Retina (tissue), 1 donor: ENCODE measurements at regions not wholly inside any gene's neighbourhood (a gene's known extent, or its start where the extent isn't known, plus 50 kb on each side); places are given as distances from the start of the nearest gene placed in this dataset.
A peak's percentile ranks its signal among the peaks of the same experiment; 100 is the strongest.

Experiments
- DNase-seq: peaks from one replicate; pipeline ENCODE4 v3.0.0-alpha.2; 2016

DNA sequence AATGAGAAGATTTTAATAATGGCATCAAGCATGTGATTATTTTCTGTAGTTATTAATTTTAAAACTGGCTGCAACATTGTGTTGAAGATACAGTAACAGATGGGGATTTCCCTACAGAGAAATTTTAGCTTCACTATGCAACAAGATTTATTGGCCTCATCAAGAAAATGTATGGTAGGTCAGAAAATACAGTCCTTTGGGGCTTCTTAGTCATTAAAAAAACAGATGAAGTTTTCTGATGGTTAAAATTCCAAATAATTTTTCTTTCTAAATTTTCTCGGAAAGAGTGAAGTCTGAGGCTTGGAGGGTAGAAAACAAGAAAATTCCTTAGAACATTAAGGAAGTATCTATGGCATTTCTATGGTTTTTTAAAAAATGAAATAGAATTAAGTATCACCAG is 1790.8 kb upstream of the PCDH20 start:
- no peak for DNase-seq

DNA sequence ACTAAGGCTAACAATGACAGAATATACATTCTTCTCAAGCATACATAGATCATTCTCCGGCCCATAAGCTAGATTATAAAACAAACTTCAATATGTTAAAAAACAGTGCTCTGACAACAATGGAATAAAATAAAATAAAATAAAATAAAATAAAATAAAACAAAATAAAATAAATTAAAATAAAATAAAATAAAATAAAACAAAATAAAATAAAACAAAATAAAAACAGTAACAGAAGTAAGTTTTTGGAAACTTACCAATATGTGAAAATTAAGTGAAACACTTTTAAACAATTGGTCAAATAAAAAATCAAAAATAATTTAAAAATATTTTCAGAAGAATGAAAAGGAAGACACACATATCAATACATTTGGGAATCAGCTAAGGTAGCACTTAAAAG is 1785.8 kb upstream of the PCDH20 start:
- DNase-seq, result no peak

DNA sequence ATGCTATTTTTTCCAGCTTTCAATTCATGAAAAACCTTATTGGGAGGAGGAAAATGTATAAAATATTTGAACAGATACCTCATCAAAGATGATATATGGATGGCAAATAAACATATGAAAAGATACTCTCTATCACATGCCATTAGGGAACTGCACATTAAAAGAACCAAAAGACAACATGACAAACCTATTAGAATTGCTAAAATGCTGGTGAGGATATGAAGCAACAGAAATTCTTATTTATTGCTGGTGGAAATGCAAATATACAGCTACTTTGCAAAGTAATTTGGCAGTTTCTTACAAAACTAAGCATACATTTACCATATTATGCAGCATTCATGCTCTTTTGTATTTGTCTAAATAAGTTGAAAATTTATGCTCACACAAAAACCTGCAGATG is 1783.9 kb upstream of the PCDH20 start:
- DNase-seq, result no peak

DNA sequence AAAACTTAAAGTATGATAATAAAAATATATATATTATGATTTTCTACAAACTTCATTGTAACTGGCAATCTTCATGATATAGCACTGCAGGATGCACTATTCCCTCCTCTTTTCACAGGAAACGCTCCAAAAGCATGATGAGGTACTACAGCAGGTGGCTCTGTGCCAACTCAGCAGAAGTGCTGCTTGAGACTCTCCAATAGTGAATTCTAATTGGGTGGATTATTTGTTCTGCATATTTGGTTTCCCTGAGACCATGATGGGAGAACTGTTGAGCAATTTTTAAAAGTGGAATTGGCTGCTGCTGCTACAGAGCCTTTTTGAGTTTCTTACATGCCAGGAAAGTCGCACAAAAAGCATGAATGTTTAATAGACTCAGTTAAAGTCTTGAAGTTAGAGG is 1782.4 kb upstream of the PCDH20 start:
- no peak for DNase-seq

DNA sequence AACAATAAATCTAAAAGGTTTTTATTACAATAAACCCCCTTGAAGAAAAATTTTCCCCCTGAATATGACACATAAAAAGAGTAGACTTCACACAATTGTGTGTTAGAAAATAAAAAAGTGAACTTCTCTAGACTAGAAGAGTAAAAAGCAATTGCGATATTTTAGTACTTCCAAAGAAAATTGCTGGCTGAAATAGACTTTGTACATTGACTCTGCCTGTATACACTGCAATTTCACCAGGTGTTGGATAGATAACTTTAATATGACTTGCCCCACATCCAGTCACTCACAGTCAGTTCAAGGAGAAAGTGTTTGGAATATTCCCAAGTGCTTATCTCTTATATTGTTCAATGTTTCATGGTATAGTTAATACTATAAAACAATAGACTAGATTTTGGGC is 1780.1 kb upstream of the PCDH20 start:
- DNase-seq, result no peak

- no peak for DNase-seq
Observed at GRCh38 chr13:63190742-63191141, 1775.1 kb upstream of the PCDH20 start.

GRCh38 chr13:63190219-63190618 is 1774.6 kb upstream of the PCDH20 start:
- DNase-seq, result no peak

- no peak for DNase-seq
Observed at GRCh38 chr13:63189712-63190111, 1774.1 kb upstream of the PCDH20 start.

GRCh38 chr13:63184693-63185092 is 1769.0 kb upstream of the PCDH20 start:
- DNase-seq, result no peak

DNA sequence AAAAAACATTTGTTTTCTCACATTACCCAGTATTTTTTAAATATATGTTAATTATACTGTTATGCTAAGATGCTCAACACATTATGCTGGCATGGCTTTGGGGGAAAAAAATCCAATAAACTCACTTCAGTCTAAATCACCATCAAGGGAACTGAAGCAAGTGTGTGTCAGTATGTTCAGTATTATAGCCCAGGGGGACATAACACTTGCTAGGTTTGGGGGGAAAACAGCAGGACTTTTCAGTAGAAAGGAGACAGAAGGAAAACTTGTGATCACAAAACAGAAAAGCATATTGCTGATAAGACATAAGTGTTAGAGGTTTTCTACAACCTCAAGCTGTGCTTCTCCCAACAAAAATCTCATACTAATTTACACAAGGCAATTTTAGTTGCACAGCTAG is 1759.9 kb upstream of the PCDH20 start:
- DNase-seq, result peak; percentile 25

DNA sequence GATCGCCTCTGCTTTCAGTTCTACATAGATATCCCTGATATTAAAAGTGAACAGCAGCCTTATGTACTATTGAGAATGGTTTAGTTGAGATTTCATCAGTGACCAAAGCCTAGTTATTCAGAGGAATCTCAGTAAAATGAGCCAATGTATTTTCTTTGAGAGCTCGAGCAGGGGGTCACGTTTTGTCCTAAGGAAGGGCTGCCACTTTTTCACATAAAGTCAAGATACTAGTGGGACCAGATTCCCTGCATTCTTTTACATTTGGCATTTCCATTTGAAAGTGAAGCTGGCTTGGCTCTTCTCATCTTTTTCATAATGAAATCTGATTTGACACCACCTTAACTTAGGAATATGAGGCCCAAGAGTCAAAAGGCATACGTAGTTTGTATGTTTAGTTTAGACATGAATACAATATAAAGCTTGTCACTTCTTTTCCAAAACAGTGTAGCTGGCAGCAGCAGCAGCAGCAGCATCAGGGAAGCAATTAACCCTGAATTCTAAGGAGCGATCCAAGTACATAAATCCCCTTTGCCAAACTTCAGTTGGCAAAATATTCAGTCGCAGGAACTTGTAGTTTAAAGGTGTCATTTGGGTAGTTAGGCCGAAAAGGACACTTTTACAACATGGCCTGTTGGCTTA is 1752.2 kb upstream of the PCDH20 start:
- no peak for DNase-seq

DNA sequence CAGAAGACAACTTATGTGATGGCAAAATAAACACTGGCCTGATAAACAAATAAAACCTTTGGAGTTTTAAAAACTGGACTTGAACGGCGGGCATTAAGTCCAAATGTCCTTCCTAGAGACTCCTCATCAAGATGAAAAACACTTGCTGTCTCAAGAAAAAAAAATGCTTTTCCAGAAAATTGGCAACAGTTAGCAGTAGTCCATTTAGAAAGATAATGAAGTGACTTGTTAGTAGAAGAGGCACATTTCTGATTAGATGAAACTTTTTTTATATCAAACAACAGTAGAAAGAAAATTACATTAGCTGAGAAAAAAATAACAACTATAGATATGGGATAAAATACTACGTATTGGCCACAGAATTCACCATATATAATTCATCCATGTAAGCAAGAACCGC is 1750.7 kb upstream of the PCDH20 start:
- DNase-seq, result no peak

DNA sequence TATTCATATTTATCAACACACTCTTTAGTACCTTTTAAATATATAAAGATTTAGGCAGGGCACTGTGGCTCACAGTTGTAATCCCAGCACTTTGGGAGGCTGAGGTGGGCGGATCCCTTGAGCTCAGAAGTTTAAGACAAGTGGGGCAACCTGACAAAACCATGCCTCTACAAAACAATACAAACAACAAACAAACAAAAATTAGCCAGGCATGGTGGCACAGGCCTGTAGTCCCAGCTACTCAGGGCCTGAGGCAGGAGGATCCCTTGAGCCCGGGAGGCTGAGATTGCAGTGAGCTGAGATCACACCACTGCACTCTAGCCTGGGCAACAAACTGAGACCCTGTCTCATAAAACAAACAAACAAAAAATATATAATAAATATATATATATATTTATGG is 1748.3 kb upstream of the PCDH20 start:
- no peak for DNase-seq

DNA sequence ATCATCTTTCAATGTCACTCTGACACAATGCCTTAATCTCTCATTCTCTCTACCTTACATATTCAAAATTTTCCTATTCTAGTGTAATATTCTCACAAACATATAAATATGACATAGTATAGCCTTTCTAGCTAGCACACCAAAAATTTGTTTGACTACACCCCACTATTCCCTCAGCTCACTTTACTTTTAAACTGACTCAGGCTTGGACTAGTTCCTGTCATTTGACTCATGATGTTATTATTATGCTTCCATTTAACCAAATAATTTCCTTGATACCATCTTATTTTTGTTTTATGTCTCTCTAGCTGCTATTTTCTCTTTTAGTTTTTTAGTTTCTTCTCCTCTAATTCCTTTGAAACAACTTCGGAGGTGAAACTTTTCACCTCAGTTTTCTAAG is 1745.6 kb upstream of the PCDH20 start:
- DNase-seq, result no peak

DNA sequence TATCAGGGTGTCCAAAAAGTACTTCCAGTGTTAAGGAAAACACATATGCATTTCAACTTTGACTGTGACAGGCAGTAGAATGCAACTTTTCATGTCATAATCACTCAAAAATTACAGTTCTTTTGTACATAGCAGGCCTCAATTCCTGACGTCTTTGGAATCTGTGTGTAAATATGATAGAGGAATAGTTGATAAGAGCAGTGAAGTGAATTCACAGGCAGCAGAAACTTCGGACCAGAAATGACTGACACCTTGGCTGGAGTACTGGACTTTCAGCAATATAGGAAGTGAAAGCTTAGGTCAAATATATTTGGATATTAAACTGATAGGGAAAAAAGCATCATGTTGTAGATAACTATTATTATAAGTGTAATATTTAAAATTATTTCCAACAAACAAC is 1741.2 kb upstream of the PCDH20 start:
- no peak for DNase-seq

DNA sequence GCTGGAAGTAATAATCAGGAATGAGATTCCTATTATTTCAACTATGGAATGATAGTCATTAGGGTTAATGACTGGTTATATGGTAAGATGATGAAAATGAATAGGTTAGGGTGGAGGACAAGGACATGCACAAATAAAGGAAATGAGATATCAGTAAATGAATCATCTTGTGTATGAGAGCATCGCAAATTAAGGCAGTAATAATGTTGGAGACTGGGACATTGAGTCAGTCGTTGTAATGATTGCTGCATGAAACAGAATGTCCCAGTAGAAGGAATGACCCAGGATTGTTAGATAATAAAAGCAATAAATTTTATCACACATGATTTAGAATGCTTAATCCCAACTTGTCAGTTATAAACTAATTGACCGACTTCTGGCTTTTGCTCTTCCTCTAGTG is 1733.7 kb upstream of the PCDH20 start:
- DNase-seq, result no peak

DNA sequence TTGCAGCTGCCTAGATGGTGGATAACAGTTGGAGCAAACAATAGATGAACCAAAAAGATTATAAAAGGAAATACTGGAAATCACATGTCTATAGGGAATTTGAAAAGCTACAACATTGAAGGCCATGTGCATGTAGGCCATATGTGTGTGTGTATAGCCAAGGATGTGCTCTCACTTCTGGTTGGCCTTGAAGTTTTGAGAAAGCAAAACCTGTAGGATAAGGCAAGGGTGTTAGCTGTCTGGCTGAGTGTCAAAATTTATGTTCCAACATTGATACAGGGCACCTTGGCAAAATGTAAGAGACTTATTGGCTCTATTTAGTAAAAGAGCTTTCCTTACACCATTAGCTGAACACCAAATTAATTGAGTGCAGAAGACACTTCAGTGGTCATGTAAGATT is 1723.6 kb upstream of the PCDH20 start:
- DNase-seq, result no peak

GRCh38 chr13:63129995-63130394 is 1714.3 kb upstream of the PCDH20 start:
- no peak for DNase-seq

DNA sequence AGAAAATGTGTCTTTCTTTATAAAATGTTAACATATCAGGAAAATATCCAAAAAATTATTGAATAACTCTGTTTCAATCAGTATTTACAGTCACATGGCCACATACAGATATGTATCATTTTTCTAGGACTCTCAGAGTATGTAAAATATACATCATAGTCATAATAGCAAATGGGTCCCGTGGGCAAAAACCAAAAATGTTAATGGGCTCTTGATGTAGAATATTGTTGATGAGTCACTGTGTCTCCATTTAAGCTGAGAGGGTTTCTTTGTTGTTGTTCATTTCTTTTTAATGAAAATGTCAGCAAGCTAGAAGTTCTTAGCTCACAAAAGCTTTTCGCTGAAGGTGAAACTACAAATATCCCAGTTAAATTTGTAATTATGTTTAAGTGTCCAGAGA is 1713.1 kb upstream of the PCDH20 start:
- no peak for DNase-seq

DNA sequence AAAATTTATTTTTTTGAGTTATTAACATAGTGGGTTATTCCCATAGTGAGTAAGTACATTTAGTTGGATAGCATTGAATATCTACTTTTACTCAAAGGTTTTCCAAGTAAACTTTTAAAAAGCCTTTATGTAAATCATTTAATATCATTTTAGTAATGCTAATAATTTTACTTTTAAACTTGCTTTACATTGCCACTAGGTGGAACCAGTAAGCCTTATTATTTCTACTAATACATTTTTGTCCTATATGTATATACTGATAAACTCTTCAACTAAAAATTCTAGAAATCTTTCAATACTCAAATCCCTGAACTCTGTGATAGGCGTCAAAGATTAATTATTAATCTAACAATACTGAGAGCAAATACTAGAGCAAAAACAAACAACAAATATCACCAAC is 1709.2 kb upstream of the PCDH20 start:
- DNase-seq, result no peak

GRCh38 chr13:63120883-63121282 is 1705.2 kb upstream of the PCDH20 start:
- no peak for DNase-seq

DNA sequence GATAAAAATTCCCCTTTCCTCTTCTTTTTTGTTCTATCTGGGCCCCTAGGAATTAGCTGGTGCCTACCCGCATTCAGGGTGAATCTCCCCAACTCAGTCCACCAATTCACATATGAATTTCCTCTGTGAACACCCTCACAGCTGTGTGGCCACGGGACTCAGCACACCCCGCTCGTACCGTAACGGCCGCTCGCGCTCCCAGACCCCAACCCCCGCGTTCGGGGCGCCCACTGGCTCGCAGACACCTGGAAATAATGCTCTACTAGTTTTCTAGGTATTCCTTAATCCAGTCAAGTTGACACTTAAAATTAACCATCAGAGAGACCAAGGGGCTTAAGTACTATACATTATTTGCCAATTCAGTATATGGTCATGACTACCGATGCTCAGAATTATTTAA is 1702.1 kb upstream of the PCDH20 start:
- no peak for DNase-seq

- DNase-seq, result no peak
Observed at GRCh38 chr13:63112799-63113395, 1697.2 kb upstream of the PCDH20 start.

DNA sequence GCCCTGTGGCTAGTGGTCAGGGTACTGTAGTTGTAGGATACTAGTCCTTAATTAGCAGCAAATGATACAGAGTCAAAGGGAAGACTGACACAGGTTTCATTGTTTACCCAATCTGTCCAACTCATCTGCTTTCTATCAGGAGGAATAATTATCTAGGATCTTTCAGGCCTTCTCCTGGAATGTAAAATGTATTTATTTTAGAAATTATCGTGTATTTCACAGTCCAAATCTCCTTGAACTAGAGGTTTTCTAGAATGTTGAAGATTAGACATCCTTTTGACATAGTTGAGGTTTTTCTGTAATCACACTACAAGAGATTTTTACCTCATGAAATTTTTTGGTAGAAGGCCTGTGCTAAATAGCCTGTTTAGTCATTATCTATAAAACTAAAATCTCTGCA is 1694.8 kb upstream of the PCDH20 start:
- DNase-seq, result no peak

- no peak for DNase-seq
Observed at GRCh38 chr13:63107179-63107943, 1691.7 kb upstream of the PCDH20 start.
